Panc1 (cell line): ENCODE measurements at regions not wholly inside any gene's neighbourhood (a gene's known extent, or its start where the extent isn't known, plus 50 kb on each side); places are given as distances from the start of the nearest gene placed in this dataset.

Experiments
- ATAC-seq: fragments of 200-7000 bp; cut with Tn5 transposase; 2 replicates; pipeline ENCODE4 v1.9.1; 2020; ENCODE audit warnings: mild to moderate bottlenecking, moderate library complexity
- BruUV-seq: library from RNA; stranded (reverse); fragments of 400-500 nt; replicated peaks from 2 replicates; lab custom pipeline; 2021; lab: Mats Ljungman, UMichigan
- CTCF ChIA-PET: fragments of 300-600 bp; sonication (Branson Sonifier 250); formaldehyde crosslinking; loops from one replicate; lab custom pipeline; 2022; ENCODE audit warnings: antibody characterized with exemption; lab: Charles Lee
- POLR2A ChIA-PET: fragments of 300-600 bp; sonication (Branson Sonifier 250); formaldehyde crosslinking; loops from one replicate; lab custom pipeline; 2022; ENCODE audit warnings: antibody characterized with exemption; lab: Charles Lee
- DNase-seq: peaks from one replicate; pipeline ENCODE4 v3.0.0-alpha.2; 2010; ENCODE audit warnings: low read depth, low spot score
- H3K27ac ChIP-seq: 2 replicates; pipeline ENCODE4 v1.5.1; 2011; ENCODE audit warnings: mild to moderate bottlenecking, low read length, inconsistent platforms
- H3K27me3 ChIP-seq: fragments of 200-500 bp; sonication (Bioruptor generic); 2 replicates; pipeline ENCODE4 v1.6.0; 2014; ENCODE audit warnings: low read length, inconsistent platforms; ENCODE audit not compliant: control insufficient read depth, insufficient read depth
- H3K36me3 ChIP-seq: fragments of 200-500 bp; sonication (Bioruptor generic); 2 replicates; pipeline ENCODE4 v1.5.1; 2014; ENCODE audit warnings: inconsistent platforms, mild to moderate bottlenecking, low read length, moderate library complexity; ENCODE audit not compliant: control insufficient read depth, insufficient read depth
- H3K4me1 ChIP-seq: 2 replicates; pipeline ENCODE4 v1.5.1; 2011; ENCODE audit warnings: inconsistent platforms, mild to moderate bottlenecking, low read length, moderate library complexity; ENCODE audit not compliant: control insufficient read depth, insufficient read depth
- H3K4me3 ChIP-seq, 2 experiments: 2 replicates each; pipeline ENCODE4 v1.5.1; 2011 to 2012; ENCODE audit warnings: low read depth in 2 of 2, low read length in 2 of 2, mild to moderate bottlenecking in 2 of 2, inconsistent platforms in 1 of 2, moderate library complexity in 1 of 2
- H3K9me3 ChIP-seq: fragments of 200-500 bp; sonication (Bioruptor generic); 2 replicates; pipeline ENCODE4 v1.5.1; 2014; ENCODE audit warnings: low read depth, mild to moderate bottlenecking, inconsistent platforms, low read length, moderate library complexity; ENCODE audit not compliant: control insufficient read depth, insufficient read depth
- CTCF ChIP-seq: fragments of 450-650 bp; IDR thresholded peaks from 2 replicates; pipeline ENCODE4 v1.5.1; 2017; ENCODE audit warnings: mild to moderate bottlenecking
- POLR2AphosphoS5 ChIP-seq: IDR thresholded peaks from 2 replicates; pipeline ENCODE4 v1.6.1; 2012; ENCODE audit warnings: mild to moderate bottlenecking, low read depth, low read length, moderate library complexity
- REST ChIP-seq, 2 experiments: IDR thresholded peaks; 2 replicates each; pipeline ENCODE4 v1.6.1; 2011 to 2012; ENCODE audit warnings: low read depth in 2 of 2, control low read depth in 1 of 2, low read length in 1 of 2, mild to moderate bottlenecking in 1 of 2, moderate library complexity in 1 of 2; ENCODE audit not compliant: insufficient read depth in 1 of 2
- SIN3A ChIP-seq: IDR thresholded peaks from 2 replicates; pipeline ENCODE4 v1.6.1; 2012; ENCODE audit warnings: low read depth, mild to moderate bottlenecking, low read length, moderate library complexity, borderline replicate concordance; ENCODE audit not compliant: insufficient read depth
- TCF7L2 ChIP-seq: IDR thresholded peaks from 2 replicates; pipeline ENCODE4 v1.6.1; 2011; ENCODE audit warnings: mild to moderate bottlenecking, low read depth, low read length, inconsistent platforms
- in situ Hi-C: cut with HindIII; loops from 2 replicates; pipeline ENCODE4 v1.10.0; 2016; ENCODE audit warnings: low sequenced_read_pairs, low pct_unique_long_range_greater_than_20kb
- intact Hi-C: fragments of 100-400 bp; cut with micrococcal nuclease; formaldehyde crosslinking; loops from one replicate; pipeline ENCODE4 v1.10.0; 2022; ENCODE audit not compliant: unreplicated experiment

GRCh38 chr5:12757035-12757434 lies 852.8 kb upstream of the CTNND2 start:
- no peaks in the 10 kb centered on the region for H3K27me3 ChIP-seq
- POLR2A ChIA-PET, result no interaction called here
- H3K9me3 ChIP-seq, result no peaks in the 10 kb centered on the region
- H3K27ac ChIP-seq, result no peak overlapping the region
- in situ Hi-C loops (no loop called here), intact Hi-C loops (no loop called here)
- CTCF ChIA-PET, result no interaction called here
- no peak for ATAC-seq
- DNase-seq, result no peak
- no peaks in the 10 kb centered on the region for H3K36me3 ChIP-seq
- no peaks in the 10 kb centered on the region for H3K4me1 ChIP-seq
- H3K4me3 ChIP-seq, result no peak overlapping the region
- TF ChIP-seq TCF7L2 (no peak), REST (IDR thresholded peaks at IDR 0.05; ENCODE audit: insufficient read depth in 1 of 2, low read depth in 2 of 2, low read length in 1 of 2) (no peak)
- no TSS peak for BruUV-seq

- in situ Hi-C loops, result no loop called here
- Histone ChIP-seq H3K27ac (no peak overlapping the region), H3K9me3 (no peaks in the 10 kb centered on the region), H3K4me3 (no peak overlapping the region), H3K36me3 (no peaks in the 10 kb centered on the region), H3K27me3 (no peaks in the 10 kb centered on the region), H3K4me1 (no peaks in the 10 kb centered on the region)
- DNase-seq (no peak), ATAC-seq (no peak)
- intact Hi-C loops, result no loop called here
- ChIA-PET POLR2A (interaction anchor here (0.5 kb wide), 1 partner anchor 337 kb away, joined by 3 read pairs; no protein-coding TSS in a partner anchor), CTCF (no interaction called here)
- no peak for TF ChIP-seq REST (IDR thresholded peaks at IDR 0.05; ENCODE audit: insufficient read depth in 1 of 2, low read depth in 2 of 2, low read length in 1 of 2)
- no peak for TF ChIP-seq SIN3A
- no TSS peak for BruUV-seq
These were observed 841.3 kb upstream of the CTNND2 start for GRCh38 chr5:12745537-12745936.

- Histone ChIP-seq H3K4me3 (no peak overlapping the region), H3K36me3 (no peaks in the 10 kb centered on the region), H3K9me3 (no peaks in the 10 kb centered on the region), H3K27me3 (no peaks in the 10 kb centered on the region), H3K27ac (no peak overlapping the region), H3K4me1 (no peaks in the 10 kb centered on the region)
- no peak for ATAC-seq
- BruUV-seq, result no TSS peak
- in situ Hi-C loops (no loop called here), intact Hi-C loops (no loop called here)
- no peak for DNase-seq
- ChIA-PET POLR2A (no interaction called here), CTCF (no interaction called here)
- TF ChIP-seq POLR2AphosphoS5, result no peak
- no peak for TF ChIP-seq SIN3A
- no peak for TF ChIP-seq REST (IDR thresholded peaks at IDR 0.05; ENCODE audit: insufficient read depth in 1 of 2, low read depth in 2 of 2, low read length in 1 of 2)
- no peak for TF ChIP-seq CTCF
- no peak for TF ChIP-seq TCF7L2
These were observed 839.3 kb upstream of the CTNND2 start for GRCh38 chr5:12743582-12743981.
